Kidney capillary endothelial cell (primary cell): ENCODE measurements at regions not wholly inside any gene's neighbourhood (a gene's known extent, or its start where the extent isn't known, plus 50 kb on each side); places are given as distances from the start of the nearest gene placed in this dataset.
A peak's percentile ranks its signal among the peaks of the same experiment; 100 is the strongest.

ENCODE experiments used
- DNase-seq: peaks from one replicate; pipeline ENCODE4 v3.0.0-alpha.2; 2018; ENCODE audit warnings: low spot score

DNA sequence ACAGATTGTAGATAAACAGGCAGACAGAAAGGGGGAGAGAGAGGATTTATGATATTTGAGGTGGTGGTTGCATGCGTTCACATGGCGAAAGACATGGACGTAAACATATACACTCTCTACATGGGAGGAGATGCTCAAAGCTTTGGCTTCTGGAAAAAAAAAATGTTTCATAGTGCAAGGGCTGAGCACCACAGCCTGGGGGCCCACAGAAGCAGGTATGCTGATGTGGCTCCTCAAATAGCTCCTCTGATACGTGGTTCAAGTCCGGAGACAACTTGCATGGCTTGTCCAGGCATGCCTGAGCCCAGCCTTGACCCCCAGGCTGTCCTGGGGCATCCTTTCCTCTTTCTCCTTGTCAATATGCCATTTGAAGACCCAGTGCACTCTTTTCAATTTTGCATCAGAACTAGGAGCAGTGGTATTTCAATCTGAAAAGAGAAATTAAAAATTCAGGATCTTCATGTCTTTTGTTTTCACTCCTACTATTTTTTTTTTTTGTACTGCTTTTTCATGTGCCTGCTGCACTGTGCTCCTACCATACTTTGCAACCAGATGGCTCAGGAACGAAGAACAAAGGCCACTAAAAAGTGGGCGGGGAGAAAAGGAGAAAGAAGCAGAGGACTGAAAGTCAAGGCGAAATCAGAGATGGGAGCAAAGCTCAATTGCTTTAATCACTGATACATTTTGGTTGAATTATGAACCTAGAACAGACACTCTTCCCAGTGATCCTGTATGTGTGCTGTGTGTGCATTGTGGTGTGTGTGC, 495.7 kb upstream of the TCF4 start:
- peak; percentile 22 for DNase-seq

DNA sequence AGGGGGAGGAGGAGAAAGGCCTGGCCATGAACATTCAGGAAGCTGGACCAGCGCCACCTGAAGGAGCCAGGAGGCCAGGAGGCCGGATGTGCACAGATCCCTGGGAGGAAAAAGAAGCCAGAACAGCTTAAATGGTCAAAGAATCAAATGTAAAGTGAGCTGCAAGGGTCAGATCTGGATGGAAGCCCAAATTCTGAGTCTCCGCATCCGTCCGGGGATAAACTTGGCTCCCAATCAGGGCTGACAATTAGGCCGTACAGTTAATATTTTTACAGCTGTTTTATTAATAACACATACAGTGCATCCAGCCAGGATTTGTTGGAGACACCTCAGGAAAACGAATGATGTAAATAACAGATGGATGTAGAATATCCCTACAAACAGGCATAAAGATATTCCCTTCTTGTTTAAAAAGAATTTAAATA, 495.1 kb upstream of the TCF4 start:
- peak; percentile 67 for DNase-seq

DNA sequence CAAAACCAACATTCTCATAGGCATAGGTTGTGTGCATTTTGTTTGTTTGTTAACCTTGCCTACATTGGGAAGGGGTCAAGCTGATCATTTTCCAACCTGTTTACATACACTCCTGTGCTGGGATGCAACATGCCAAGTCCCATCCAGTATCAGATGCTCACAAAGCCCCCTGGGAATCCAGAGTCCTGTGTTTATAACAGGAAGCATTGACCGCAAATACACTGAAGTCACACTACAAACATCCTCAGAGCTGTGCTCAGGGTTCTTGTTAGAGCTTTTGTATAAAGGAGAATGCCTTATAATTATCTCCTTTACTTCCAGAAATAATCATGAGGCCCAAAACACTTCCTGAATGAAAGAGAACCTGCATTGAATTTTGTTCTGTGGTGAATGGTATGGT, 488.7 kb upstream of the TCF4 start:
- no peak for DNase-seq

- no peak for DNase-seq
These were observed 480.7 kb upstream of the TCF4 start for GRCh38 chr18:56068701-56069100.

- DNase-seq, result no peak
These were observed 480.1 kb upstream of the TCF4 start for GRCh38 chr18:56067969-56068671.

DNA sequence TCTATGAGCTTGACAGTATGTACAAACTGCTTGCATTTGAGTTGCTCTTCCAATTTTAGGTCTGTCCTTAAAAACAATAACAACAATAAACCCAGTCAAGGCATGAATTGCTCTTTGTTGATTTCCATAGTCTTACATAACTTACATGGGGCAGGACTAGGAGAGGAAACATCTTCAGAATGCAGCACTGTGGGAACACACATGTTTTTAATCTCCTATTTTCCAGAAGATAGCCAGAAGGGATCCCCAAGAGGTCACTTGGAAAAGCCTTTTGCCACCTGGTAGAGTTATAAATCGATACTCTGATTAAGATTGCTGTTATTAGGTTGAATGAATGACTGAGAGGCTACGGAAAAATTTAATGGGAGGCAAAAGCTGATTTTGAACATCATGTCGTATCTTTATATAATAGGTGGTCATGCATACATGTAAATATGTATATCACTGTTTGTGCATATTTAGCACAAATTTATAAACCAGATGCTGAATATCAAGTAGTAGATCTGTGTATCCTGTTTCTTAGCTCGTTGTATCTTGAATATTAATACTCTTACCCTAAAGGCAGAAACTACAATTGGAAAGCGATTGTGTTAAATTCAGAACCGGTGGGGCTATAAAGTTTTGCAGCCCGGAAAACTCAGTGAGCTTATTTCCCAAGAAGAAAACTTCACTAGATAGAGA, 479.4 kb upstream of the TCF4 start:
- no peak for DNase-seq

DNA sequence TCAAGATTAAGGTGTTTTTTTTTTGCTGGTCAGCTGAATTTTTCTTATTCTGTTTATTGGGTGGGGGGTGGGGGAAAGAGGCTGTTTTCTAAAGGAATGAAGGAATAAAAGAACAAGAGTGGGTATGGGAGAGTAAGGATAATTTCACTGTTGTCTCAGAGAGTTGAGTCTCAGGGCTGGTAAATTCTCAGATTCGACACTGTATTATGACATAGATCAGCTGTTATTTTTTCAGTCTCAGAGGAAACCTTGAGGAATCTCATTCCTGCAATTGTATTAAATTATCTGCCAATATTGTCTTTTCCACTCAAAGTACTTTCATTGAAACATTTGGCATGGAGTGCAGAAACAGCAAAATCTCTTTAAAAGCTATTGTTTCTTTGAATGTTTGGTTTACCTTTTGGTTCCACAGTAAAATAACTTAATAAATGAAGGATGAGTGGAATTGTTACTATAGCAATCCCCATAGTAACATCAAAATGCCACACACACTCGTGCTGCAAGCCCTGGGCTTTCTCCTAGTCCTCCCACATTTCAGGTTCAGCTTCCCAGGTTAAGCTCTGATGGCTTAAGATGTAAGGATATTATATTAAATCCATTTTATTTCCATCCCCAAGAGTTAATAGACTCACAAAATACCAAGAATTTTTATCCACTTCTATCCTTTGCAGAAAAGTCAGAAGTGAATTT, 478.7 kb upstream of the TCF4 start:
- no peak for DNase-seq

GRCh38 chr18:56065086-56065485, 477.1 kb upstream of the TCF4 start:
- DNase-seq, result no peak

- DNase-seq, result no peak
These were observed 474.9 kb upstream of the TCF4 start for GRCh38 chr18:56062931-56063330.

DNA sequence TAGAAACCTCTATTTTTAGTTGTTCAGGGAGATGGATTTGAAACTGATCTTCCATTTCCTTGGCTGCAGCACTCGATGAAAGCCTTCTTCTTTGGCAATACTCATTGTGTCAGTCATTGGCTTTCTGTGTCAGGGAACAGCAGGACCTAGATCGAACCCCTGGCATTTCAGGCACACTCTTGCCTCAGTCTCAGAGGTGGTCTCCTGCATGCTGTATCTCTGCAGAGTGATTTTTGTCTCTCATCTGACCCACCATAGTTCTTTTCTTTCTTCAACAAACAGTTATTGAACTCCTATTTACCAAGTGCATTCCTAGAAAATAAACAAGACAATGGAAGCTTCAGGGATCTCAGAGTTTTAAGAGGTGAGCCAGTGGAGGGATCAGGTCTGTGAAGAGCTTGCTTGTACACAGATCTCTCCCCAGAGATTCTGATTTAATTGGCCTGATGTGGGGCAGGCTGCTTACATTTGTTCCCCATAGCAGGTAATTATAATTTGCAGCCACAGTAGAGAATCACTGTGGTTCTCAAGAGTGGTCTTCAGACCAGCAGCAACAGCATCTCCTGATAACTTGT, 473.1 kb upstream of the TCF4 start:
- DNase-seq, result no peak

DNA sequence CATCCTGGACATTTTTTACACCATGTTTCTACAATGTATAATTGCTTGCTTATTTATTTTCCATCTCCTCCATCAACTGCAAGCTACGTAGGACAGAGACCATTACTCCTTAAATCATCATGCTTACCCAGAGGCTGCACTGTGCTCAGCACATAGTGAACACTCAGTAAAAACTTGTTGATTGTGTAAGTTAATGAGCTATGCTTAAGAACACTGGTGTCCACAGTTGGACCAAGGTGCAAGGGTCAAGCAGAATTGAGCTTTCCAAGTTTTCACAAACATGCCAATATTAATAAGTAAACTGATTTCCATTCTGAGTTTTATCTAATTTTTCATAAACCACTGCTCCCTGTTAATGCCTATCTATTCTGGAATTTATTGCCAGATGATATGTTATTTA, 464.2 kb upstream of the TCF4 start:
- no peak for DNase-seq

- no peak for DNase-seq
These were observed 456.2 kb upstream of the TCF4 start for GRCh38 chr18:56044239-56044638.

GRCh38 chr18:56043641-56044061, 455.7 kb upstream of the TCF4 start:
- no peak for DNase-seq

- DNase-seq, result no peak
These were observed 455.0 kb upstream of the TCF4 start for GRCh38 chr18:56042915-56043536.

- DNase-seq, result no peak
These were observed 450.4 kb upstream of the TCF4 start for GRCh38 chr18:56038171-56039030.

DNA sequence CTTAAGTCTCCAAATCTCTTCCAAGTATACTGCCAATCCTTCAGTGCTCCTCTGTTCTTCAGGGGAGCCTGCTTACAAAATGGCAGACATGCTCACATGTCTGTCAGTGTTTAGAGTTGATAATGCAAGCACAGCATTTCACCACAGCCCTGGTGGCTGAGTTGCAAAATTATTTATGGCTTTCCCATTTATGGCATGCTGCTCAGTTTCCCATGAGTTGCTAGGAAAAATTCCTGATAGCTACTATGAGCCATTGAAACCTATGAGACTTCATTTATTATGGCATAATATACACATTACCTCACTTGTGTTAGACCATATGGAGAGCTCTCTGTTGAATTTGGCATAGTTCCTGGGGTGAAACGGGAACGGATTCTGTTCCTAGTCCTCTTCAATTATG, 448.7 kb upstream of the TCF4 start:
- no peak for DNase-seq

DNA sequence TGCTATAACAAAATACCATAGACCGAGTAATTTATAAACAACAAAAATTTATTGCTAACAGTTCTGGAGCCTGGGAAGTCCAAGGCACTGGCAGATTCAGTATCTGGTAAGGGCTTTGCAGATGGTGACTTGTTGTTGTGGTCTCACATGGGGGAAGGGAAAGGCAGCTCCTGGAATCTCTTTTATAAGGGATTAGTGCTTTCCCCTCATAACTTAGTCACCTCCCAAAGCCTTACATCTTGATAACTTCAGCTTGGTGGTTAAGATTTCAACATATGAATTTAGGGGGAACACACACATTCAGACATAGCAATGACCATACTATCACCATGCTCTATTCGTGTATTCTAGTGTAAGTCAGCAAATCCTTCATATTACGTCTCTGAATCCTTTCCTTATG, 447.6 kb upstream of the TCF4 start:
- DNase-seq, result no peak

- no peak for DNase-seq
These were observed 447.0 kb upstream of the TCF4 start for GRCh38 chr18:56034949-56035348.

- no peak for DNase-seq
These were observed 442.1 kb upstream of the TCF4 start for GRCh38 chr18:56030060-56030459.

DNA sequence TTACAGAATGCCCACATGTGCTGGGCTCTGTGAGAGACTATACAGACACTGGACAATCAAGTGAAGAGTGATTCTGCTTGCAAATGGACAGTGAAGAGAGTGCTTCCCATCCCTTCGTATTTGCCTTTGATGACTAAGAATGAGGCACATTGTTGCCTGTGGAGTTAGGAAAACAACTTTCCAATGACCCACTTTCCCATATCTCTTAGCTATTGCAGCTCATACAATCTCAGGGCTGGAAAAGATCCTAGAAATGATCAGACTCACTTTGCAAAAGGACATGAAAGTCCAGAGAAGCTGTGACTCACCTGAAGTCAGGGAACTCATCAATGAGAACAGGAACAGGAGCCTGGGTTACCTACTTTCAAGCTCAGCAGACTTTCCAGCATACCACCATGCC, 440.5 kb upstream of the TCF4 start:
- DNase-seq, result no peak

- no peak for DNase-seq
These were observed 438.5 kb upstream of the TCF4 start for GRCh38 chr18:56026509-56026908.
